ENCODE measurements at regions not wholly inside any gene's neighbourhood (a gene's known extent, or its start where the extent isn't known, plus 50 kb on each side); places are given as distances from the start of the nearest gene placed in this dataset.

DNA sequence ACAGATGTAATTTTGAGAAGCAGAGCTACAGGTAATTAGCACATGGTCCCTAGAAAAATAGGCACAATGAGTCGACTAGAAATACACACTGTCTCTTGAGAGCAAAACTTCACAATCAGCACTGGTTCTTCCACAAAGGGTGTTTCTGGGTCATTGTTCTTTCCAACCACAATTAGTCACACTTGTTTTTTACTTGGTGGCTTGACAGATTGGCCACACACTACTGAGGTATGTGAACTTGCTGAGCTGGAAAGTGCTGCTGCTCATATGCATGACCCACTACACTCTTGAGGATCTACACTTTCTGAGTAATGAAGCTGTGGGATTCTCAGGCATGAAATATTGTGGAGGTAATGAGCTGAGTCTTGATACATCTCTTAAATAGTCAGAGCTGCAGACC lies 347.7 kb downstream of the BCKDHB start:
- TF ChIP-seq, protein P1, sequence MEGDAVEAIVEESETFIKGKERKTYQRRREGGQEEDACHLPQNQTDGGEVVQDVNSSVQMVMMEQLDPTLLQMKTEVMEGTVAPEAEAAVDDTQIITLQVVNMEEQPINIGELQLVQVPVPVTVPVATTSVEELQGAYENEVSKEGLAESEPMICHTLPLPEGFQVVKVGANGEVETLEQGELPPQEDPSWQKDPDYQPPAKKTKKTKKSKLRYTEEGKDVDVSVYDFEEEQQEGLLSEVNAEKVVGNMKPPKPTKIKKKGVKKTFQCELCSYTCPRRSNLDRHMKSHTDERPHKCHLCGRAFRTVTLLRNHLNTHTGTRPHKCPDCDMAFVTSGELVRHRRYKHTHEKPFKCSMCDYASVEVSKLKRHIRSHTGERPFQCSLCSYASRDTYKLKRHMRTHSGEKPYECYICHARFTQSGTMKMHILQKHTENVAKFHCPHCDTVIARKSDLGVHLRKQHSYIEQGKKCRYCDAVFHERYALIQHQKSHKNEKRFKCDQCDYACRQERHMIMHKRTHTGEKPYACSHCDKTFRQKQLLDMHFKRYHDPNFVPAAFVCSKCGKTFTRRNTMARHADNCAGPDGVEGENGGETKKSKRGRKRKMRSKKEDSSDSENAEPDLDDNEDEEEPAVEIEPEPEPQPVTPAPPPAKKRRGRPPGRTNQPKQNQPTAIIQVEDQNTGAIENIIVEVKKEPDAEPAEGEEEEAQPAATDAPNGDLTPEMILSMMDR (IDR thresholded peaks at IDR 0.05; ENCODE audit: low read depth, low read length, poor library complexity, severe bottlenecking): no peak
- TF ChIP-seq EZH2phosphoT487 (IDR thresholded peaks at IDR 0.05; ENCODE audit: borderline replicate concordance, low read length): no peak

Measured in DOHH2 (cell line).